ENCODE measurements at regions not wholly inside any gene's neighbourhood (a gene's known extent, or its start where the extent isn't known, plus 50 kb on each side); places are given as distances from the start of the nearest gene placed in this dataset.

DNA sequence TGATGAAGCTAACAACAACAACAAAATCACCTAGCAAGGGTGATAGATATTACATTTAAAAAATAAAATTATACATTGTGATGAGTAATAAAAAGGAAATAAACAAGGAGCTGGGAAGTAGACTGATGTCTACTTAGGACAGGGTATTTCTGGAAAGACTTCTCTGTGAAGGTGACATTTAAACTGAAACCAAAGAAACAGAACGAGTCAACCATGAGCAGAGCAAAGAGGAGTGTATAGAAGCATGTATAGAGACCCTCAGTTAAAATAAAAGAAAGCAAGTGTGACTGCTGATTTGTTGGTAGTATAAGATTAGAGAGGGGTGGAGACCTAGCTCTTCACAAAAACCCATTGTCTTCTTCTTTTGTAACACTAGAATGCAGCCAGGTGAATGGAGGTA is 53.0 kb upstream of the TDRD3 start:
- H3K4me3 ChIP-seq (ENCODE audit: low read depth, low read length): no peak overlapping the region
- DNase-seq (ENCODE audit: low read depth, low spot score): no peak
- in situ Hi-C loops (cut with HindIII; ENCODE audit: low sequenced_read_pairs): no loop called here
- TF ChIP-seq CTCF (IDR thresholded peaks at IDR 0.05; ENCODE audit: low read depth, low read length): no peak

- in situ Hi-C loops (cut with HindIII; ENCODE audit: low sequenced_read_pairs): no loop called here
- TF ChIP-seq CTCF (IDR thresholded peaks at IDR 0.05; ENCODE audit: low read depth, low read length): no peak
- no peak overlapping the region for H3K4me3 ChIP-seq (ENCODE audit: low read depth, low read length)
- DNase-seq (ENCODE audit: low read depth, low spot score): no peak
Observed at GRCh38 chr13:60347174-60347573, 49.8 kb upstream of the TDRD3 start.

All from astrocyte of the spinal cord (primary cell).